Caki2 (cell line): ENCODE measurements at regions not wholly inside any gene's neighbourhood (a gene's known extent, or its start where the extent isn't known, plus 50 kb on each side); places are given as distances from the start of the nearest gene placed in this dataset.
A peak's percentile ranks its signal among the peaks of the same experiment; 100 is the strongest.
"Not testable (repeated sequence)": the region's sequence is repeated elsewhere in the genome, so short reads cannot be mapped to it uniquely, and the experiment has no call there.

Experiments
- DNase-seq: peaks from one replicate; pipeline ENCODE4 v3.0.0-alpha.2; 2015; ENCODE audit warnings: low read depth
- in situ Hi-C: cut with HindIII; loops from 2 replicates; pipeline ENCODE4 v1.10.0; 2016; ENCODE audit warnings: low sequenced_read_pairs, low pct_unique_long_range_greater_than_20kb, mixed read lengths

GRCh38 chr1:228796945-228797344 is 61.7 kb downstream of the RHOU start:
- in situ Hi-C loops, DNase-seq: not testable (repeated sequence)

- in situ Hi-C loops: no loop called here
- DNase-seq: no peak
Observed at GRCh38 chr1:228798035-228798434, 62.8 kb downstream of the RHOU start.

- in situ Hi-C loops: no loop called here
- no peak for DNase-seq
Observed at GRCh38 chr1:228798548-228798947, 63.3 kb downstream of the RHOU start.

- DNase-seq: no peak
- in situ Hi-C loops: no loop called here
Observed at GRCh38 chr1:228799924-228800323, 64.6 kb downstream of the RHOU start.

GRCh38 chr1:228801068-228801467 is 65.8 kb downstream of the RHOU start:
- in situ Hi-C loops: no loop called here
- no peak for DNase-seq

DNA sequence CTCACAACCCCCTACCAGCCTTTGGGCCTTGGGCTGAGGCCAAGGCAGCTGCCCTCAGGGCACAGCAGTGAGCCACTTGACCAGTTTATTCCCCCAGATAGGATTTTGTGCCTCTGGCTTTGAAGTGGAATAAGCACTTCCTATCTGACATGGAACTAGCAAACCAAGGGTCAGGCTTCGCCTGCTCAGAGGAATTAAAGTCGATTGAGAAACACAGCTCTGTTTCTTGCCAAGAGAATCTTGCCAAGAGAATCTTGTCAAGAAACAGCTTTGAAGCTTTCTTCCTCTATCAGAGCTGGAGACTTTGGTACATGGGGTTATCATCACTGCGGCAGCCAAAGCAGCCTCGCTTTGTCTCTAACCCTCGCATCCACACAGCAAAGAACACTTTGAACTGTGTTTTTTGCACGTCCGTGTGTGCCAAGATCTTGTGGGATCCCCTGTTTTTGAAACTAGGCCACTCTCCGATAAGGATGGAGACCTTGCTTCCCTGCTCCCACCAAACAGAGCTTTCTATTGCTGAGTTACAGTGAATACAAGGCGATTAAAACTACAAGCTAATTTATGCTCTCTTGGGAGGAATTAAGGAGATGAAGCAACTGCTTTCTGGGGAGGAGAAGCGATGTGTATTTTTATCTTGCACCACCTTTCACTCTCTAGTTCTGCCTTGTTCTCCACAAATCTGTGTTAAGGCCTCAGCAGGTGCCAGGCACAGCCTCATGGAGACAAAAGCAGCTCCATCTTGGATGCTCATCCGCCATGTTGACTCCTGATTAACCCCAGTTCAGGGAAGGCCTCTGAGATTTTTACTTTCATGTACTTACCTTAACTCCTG is 67.3 kb downstream of the RHOU start:
- in situ Hi-C loops: no loop called here
- DNase-seq: no peak

DNA sequence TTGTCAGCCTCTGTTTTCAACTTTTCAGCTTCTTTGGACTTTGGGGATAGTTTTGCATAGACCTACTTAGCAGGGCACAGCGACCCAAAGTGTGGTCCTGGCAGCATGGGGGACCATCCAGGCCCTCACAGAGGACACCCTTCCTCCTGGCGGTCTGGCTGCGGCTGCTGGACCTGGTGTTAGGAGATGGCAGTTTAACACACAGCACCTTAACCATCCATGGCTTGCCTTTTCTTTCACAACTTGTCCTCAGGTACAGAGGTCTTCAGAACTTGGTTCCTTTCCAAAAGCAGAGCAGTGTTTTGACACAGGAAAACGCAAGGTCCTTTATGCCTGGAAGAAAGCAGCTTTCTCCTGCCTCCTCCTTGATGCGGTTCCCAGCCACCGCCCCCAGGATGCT is 68.1 kb downstream of the RHOU start:
- in situ Hi-C loops: no loop called here

DNA sequence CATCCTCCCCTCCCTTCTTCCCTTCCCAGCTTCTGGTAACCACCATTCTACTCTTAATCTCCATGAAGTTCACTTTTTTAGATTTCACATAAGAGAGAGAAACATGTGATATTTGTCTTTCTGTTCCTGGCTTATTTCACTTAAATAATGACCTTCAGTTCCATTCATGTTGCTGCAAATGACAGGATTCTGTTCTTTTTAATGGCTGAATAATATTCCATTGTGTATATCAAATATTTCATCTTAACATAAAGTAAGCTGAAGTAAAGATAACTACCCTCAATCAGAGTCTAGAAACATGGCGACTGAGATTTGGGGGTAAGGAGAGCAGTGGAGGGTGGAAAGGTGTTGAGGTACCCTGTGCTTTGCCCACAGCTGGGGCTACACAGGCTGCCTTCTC is 68.9 kb downstream of the RHOU start:
- DNase-seq: no peak
- in situ Hi-C loops: no loop called here

More for the DNA sequence above, 68.1 kb downstream of the RHOU start:
- no peak for DNase-seq

- in situ Hi-C loops: no loop called here
- DNase-seq: no peak
Observed at GRCh38 chr1:228804640-228805413, 69.5 kb downstream of the RHOU start.

DNA sequence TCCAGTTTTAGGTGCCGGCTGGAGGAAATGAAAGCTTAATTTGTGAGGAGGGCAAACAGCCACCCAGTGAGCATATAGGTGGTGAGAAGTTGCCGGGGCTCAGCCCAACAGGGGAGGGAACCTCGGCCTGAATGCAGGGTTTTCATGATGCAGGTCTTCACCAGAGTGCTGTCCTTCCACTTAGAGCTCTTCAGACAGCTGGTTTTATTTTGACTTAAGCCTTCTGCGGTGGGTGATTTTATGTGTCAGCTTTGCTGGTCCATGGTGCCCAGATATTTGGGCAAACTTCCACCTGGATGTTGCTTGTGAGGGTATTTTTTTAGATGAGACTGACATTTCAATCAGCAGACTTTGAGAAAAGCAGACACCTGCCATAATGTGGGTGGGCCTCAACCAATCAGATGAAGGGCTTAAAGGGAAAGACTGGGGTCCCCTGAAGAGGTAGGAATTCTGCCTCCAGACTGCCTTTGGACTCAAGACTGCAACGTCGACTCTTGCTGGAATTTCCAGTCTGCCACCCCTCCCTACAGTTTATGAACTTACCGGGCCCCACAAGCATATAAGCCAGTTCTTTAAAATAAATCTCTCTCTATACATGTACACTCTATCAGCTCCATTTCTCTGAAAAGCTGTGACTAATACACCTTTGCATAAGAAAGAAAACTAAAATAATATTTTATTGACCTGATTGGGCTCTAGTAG is 72.8 kb downstream of the RHOU start:
- in situ Hi-C loops: no loop called here
- DNase-seq: no peak

DNA sequence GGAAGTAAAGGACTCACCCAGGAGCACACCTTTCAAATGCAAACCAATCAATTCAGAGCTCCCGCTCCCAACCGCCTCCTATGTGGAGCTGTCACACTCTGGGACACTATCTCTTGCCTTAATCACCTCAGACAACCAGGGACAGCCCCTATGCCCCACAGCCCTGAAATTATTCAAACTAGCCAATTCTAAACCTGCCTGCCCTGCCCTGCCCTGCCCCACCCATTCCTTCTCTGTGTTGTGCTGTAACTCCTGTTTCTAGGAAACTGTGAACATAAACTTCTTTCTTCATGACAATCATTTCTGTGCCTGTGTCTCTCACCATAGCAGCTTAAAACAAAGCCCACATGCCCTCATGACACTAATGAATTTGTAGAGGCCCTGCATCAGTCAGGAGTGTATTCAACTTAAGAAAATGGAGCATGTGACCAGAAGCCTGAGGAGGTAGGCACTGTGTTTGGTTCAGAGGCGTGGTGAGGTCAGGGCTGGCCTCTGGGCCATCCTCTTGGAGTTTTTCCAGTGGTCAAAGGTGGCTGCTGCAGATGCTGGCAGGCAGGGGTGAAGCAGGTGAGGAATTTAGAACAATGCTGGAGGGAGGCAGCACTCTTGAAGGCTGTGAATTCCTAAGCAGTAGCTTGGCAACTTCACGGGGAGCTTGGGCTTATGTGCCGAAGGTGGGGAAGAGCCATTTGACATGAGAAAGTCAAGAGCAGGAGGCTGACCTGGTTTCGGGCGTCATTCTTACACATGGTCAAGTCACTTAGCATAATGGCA is 74.5 kb downstream of the RHOU start:
- in situ Hi-C loops: no loop called here
- peak; percentile 76 for DNase-seq

GRCh38 chr1:228810395-228810758 is 75.1 kb downstream of the RHOU start:
- in situ Hi-C loops: no loop called here
- DNase-seq: no peak

GRCh38 chr1:228810878-228811711 is 75.8 kb downstream of the RHOU start:
- DNase-seq: no peak
- in situ Hi-C loops: no loop called here

DNA sequence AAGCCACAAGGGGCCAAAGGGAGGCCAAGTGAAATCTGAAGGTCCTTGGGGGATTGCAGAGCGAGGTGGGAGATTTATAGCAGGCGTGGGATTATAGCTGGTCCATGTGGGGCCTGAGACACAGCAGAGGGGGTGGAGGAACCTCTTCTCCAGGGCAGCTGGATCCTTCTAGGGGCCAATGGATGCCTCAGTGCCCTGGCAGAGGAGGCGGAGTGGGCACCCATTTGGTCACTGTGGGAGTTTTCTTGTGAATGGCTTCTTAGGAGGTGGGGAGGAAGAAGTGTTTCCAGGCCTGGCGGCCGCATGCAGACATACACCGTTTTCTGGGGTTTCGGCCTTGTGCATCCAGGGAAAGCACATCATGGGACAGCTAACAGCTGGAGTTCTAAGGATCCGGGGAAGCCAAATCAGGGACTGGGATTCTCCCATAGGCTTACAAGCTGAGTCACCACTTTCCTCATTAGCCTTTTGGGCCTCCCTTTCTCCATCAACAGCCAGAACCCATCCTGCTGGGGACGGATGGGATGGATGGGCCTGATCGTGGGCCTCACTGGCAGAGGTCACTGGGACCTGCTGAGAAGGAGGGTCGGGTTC is 76.5 kb downstream of the RHOU start:
- DNase-seq: no peak
- in situ Hi-C loops: no loop called here

- no peak for DNase-seq
- in situ Hi-C loops: no loop called here
Observed at GRCh38 chr1:228812961-228813360, 77.7 kb downstream of the RHOU start.

GRCh38 chr1:228814176-228814575 is 78.9 kb downstream of the RHOU start:
- DNase-seq: peak; percentile 79
- in situ Hi-C loops: no loop called here

- in situ Hi-C loops: no loop called here
- no peak for DNase-seq
Observed at GRCh38 chr1:228818296-228818695, 83.0 kb downstream of the RHOU start.
